ENCODE measurements at regions not wholly inside any gene's neighbourhood (a gene's known extent, or its start where the extent isn't known, plus 50 kb on each side); places are given as distances from the start of the nearest gene placed in this dataset.

GRCh38 chr15:93271871-93272270, 182.9 kb upstream of the RGMA start:
- no peak for TF ChIP-seq POLR2AphosphoS5 (IDR thresholded peaks at IDR 0.05; ENCODE audit: low read depth, low read length)
- no peak for TF ChIP-seq SIN3A (IDR thresholded peaks at IDR 0.05; ENCODE audit: borderline replicate concordance, insufficient read depth, low read length)

All from PFSK-1 (cell line).